ENCODE measurements at regions not wholly inside any gene's neighbourhood (a gene's known extent, or its start where the extent isn't known, plus 50 kb on each side); places are given as distances from the start of the nearest gene placed in this dataset.

GRCh38 chr4:181550381-181550780 lies 692.8 kb upstream of the TENM3 start:
- TF ChIP-seq POLR2A (IDR thresholded peaks at IDR 0.05): no peak
- TF ChIP-seq, protein P1, sequence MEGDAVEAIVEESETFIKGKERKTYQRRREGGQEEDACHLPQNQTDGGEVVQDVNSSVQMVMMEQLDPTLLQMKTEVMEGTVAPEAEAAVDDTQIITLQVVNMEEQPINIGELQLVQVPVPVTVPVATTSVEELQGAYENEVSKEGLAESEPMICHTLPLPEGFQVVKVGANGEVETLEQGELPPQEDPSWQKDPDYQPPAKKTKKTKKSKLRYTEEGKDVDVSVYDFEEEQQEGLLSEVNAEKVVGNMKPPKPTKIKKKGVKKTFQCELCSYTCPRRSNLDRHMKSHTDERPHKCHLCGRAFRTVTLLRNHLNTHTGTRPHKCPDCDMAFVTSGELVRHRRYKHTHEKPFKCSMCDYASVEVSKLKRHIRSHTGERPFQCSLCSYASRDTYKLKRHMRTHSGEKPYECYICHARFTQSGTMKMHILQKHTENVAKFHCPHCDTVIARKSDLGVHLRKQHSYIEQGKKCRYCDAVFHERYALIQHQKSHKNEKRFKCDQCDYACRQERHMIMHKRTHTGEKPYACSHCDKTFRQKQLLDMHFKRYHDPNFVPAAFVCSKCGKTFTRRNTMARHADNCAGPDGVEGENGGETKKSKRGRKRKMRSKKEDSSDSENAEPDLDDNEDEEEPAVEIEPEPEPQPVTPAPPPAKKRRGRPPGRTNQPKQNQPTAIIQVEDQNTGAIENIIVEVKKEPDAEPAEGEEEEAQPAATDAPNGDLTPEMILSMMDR (IDR thresholded peaks at IDR 0.05): no peak

Data from heart left ventricle (tissue), 13 donors.